ENCODE measurements at regions not wholly inside any gene's neighbourhood (a gene's known extent, or its start where the extent isn't known, plus 50 kb on each side); places are given as distances from the start of the nearest gene placed in this dataset.

DNA sequence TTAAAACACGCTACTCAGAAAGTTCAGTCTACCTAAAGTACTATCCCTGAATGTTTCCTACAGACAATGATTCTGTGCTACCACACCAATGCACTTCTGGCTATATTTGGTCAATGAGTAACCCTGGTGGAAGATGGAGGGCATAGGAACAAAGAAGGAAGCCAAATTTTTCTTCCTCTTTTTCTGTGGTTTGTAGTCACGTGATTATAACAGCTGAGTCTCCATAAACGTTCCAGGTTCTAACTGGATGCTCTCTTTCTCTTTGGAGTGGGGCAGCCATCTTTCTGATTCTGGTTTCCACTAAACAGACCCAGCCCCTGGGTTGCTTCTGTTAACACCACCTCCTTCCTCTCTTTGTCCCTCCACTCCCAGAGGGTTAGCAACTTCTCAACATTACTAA is 274.9 kb downstream of the CDH11 start:
- intact Hi-C loops (cut with DNase I; ENCODE audit: low total_unique reads) = no loop called here
- H3K27me3 ChIP-seq = no peaks in the 10 kb centered on the region
- WGBS, 2 donors (ENCODE audit: low coverage in 1 of 2) = 40 to 48% methylated on average over 3 of the region's 3 CpGs

GRCh38 chr16:64845071-64845470 is 276.8 kb downstream of the CDH11 start:
- WGBS, 2 donors (ENCODE audit: low coverage in 1 of 2) = 74 to 75% methylated on average over 2 of the region's 2 CpGs
- no peak for DNase-seq
- H3K27ac ChIP-seq = no peak overlapping the region
- H3K4me1 ChIP-seq = no peaks in the 10 kb centered on the region
- H3K36me3 ChIP-seq = no peaks in the 10 kb centered on the region
- in situ Hi-C loops (cut with MboI; ENCODE audit: low pct_ligation_motif_present in 1 of 4, low pct_unique_long_range_greater_than_20kb in 1 of 4, low sequenced_read_pairs in 3 of 4) = no loop called here
- H3K4me3 ChIP-seq = no peak overlapping the region
- H3K9me3 ChIP-seq = no peaks in the 10 kb centered on the region
- intact Hi-C loops (cut with DNase I; ENCODE audit: low total_unique reads) = no loop called here
- no peaks in the 10 kb centered on the region for H3K27me3 ChIP-seq
- TF ChIP-seq, protein P1, sequence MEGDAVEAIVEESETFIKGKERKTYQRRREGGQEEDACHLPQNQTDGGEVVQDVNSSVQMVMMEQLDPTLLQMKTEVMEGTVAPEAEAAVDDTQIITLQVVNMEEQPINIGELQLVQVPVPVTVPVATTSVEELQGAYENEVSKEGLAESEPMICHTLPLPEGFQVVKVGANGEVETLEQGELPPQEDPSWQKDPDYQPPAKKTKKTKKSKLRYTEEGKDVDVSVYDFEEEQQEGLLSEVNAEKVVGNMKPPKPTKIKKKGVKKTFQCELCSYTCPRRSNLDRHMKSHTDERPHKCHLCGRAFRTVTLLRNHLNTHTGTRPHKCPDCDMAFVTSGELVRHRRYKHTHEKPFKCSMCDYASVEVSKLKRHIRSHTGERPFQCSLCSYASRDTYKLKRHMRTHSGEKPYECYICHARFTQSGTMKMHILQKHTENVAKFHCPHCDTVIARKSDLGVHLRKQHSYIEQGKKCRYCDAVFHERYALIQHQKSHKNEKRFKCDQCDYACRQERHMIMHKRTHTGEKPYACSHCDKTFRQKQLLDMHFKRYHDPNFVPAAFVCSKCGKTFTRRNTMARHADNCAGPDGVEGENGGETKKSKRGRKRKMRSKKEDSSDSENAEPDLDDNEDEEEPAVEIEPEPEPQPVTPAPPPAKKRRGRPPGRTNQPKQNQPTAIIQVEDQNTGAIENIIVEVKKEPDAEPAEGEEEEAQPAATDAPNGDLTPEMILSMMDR (IDR thresholded peaks at IDR 0.05) = no peak
- TF ChIP-seq POLR2AphosphoS5 (IDR thresholded peaks at IDR 0.05) = no peak
- TF ChIP-seq EP300 (IDR thresholded peaks at IDR 0.05; ENCODE audit: low read depth) = no peak
- no peak for TF ChIP-seq POLR2A (IDR thresholded peaks at IDR 0.05)

More for the DNA sequence above, 274.9 kb downstream of the CDH11 start:
- no peak overlapping the region for H3K27ac ChIP-seq
- no peak overlapping the region for H3K4me3 ChIP-seq
- no peaks in the 10 kb centered on the region for H3K9me3 ChIP-seq
- in situ Hi-C loops (cut with MboI; ENCODE audit: low pct_ligation_motif_present in 1 of 4, low pct_unique_long_range_greater_than_20kb in 1 of 4, low sequenced_read_pairs in 3 of 4) = no loop called here
- H3K4me1 ChIP-seq = no peaks in the 10 kb centered on the region
- DNase-seq = no peak
- no peaks in the 10 kb centered on the region for H3K36me3 ChIP-seq
- TF ChIP-seq, protein P1 (IDR thresholded peaks at IDR 0.05) = no peak
- TF ChIP-seq POLR2A (IDR thresholded peaks at IDR 0.05) = no peak
- no peak for TF ChIP-seq POLR2AphosphoS5 (IDR thresholded peaks at IDR 0.05)
- no peak for TF ChIP-seq EP300 (IDR thresholded peaks at IDR 0.05; ENCODE audit: low read depth)

- H3K36me3 ChIP-seq = no peaks in the 10 kb centered on the region
- H3K4me1 ChIP-seq = no peaks in the 10 kb centered on the region
- in situ Hi-C loops (cut with MboI; ENCODE audit: low pct_ligation_motif_present in 1 of 4, low pct_unique_long_range_greater_than_20kb in 1 of 4, low sequenced_read_pairs in 3 of 4) = no loop called here
- H3K27ac ChIP-seq = no peak overlapping the region
- H3K4me3 ChIP-seq = no peak overlapping the region
- no peak for DNase-seq
- intact Hi-C loops (cut with DNase I; ENCODE audit: low total_unique reads) = no loop called here
- no peaks in the 10 kb centered on the region for H3K27me3 ChIP-seq
- H3K9me3 ChIP-seq = no peaks in the 10 kb centered on the region
- TF ChIP-seq POLR2A (IDR thresholded peaks at IDR 0.05) = no peak
Measured at GRCh38 chr16:64841482-64841881, 280.4 kb downstream of the CDH11 start.

GRCh38 chr16:64841071-64841470 is 280.8 kb downstream of the CDH11 start:
- no peaks in the 10 kb centered on the region for H3K27me3 ChIP-seq
- WGBS, 2 donors (ENCODE audit: low coverage in 1 of 2) = 61 to 73% methylated on average over 3 to 4 of the region's 4 CpGs
- in situ Hi-C loops (cut with MboI; ENCODE audit: low pct_ligation_motif_present in 1 of 4, low pct_unique_long_range_greater_than_20kb in 1 of 4, low sequenced_read_pairs in 3 of 4) (no loop called here), intact Hi-C loops (cut with DNase I; ENCODE audit: low total_unique reads) (no loop called here)
- no peak overlapping the region for H3K27ac ChIP-seq
- H3K4me1 ChIP-seq = no peaks in the 10 kb centered on the region
- no peak for DNase-seq
- no peak overlapping the region for H3K4me3 ChIP-seq
- H3K9me3 ChIP-seq = no peaks in the 10 kb centered on the region
- TF ChIP-seq POLR2AphosphoS5 (IDR thresholded peaks at IDR 0.05) (no peak), POLR2A (IDR thresholded peaks at IDR 0.05) (no peak), EP300 (IDR thresholded peaks at IDR 0.05; ENCODE audit: low read depth) (no peak)
- TF ChIP-seq, protein P1 (IDR thresholded peaks at IDR 0.05) = no peak
- H3K36me3 ChIP-seq = no peaks in the 10 kb centered on the region

DNA sequence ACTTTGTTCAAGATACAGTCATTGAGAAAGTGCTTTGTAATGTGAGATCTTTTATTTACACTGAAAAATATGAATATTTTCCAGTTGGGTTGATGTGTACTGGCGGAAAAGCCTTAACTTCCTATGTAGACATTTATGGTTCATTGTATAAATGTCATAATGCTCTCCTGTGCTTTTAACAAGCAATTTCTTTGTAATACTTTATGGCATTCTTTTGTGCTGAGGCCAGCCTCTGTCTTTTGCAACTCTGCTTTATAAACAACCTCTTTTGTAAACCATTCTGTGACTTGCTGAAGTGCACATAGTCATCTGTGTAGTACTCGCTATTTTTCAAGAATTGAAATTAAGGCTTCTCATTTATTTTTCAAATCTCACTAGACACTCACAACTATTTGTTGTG is 291.2 kb downstream of the CDH11 start:
- no peaks in the 10 kb centered on the region for H3K4me1 ChIP-seq
- no peaks in the 10 kb centered on the region for H3K27me3 ChIP-seq
- intact Hi-C loops (cut with DNase I; ENCODE audit: low total_unique reads) (no loop called here), in situ Hi-C loops (cut with MboI; ENCODE audit: low pct_ligation_motif_present in 1 of 4, low pct_unique_long_range_greater_than_20kb in 1 of 4, low sequenced_read_pairs in 3 of 4) (no loop called here)
- no peak overlapping the region for H3K4me3 ChIP-seq
- DNase-seq = no peak
- WGBS, 2 donors (ENCODE audit: low coverage in 1 of 2) = 46 to 48% methylated on average over 2 of the region's 2 CpGs
- no peak for TF ChIP-seq POLR2A (IDR thresholded peaks at IDR 0.05)
- TF ChIP-seq EP300 (IDR thresholded peaks at IDR 0.05; ENCODE audit: low read depth) = no peak
- TF ChIP-seq, protein P1 (IDR thresholded peaks at IDR 0.05) = no peak
- no peak for TF ChIP-seq POLR2AphosphoS5 (IDR thresholded peaks at IDR 0.05)
- no peaks in the 10 kb centered on the region for H3K36me3 ChIP-seq
- no peak overlapping the region for H3K27ac ChIP-seq
- H3K9me3 ChIP-seq = no peaks in the 10 kb centered on the region

All from transverse colon (tissue), 4 donors.